HepG2 (cell line): ENCODE measurements at regions not wholly inside any gene's neighbourhood (a gene's known extent, or its start where the extent isn't known, plus 50 kb on each side); places are given as distances from the start of the nearest gene placed in this dataset.

ENCODE experiments used
- ARNTL ChIP-seq: sonication (generic); formaldehyde crosslinking; IDR thresholded peaks from 2 replicates; pipeline ENCODE4 v1.4.0; 2020; ENCODE audit warnings: mild to moderate bottlenecking, missing genetic modification reagents
- CHD4 ChIP-seq: fragments of 200-600 bp; sonication (generic); IDR thresholded peaks from 2 replicates; pipeline ENCODE4 v1.7.0; 2017; ENCODE audit warnings: mild to moderate bottlenecking, low read length, borderline replicate concordance
- GABPA ChIP-seq, 2 experiments: IDR thresholded peaks; 2 replicates each; pipeline ENCODE4 v1.6.1; 2011 to 2016; ENCODE audit warnings: low read depth in 2 of 2, low read length in 1 of 2, missing biosample characterization in 1 of 2, missing genetic modification characterization in 1 of 2
- GLI4 ChIP-seq: sonication (generic); formaldehyde crosslinking; IDR thresholded peaks from 2 replicates; pipeline ENCODE4 v1.5.1; 2020; ENCODE audit warnings: missing genetic modification reagents, mild to moderate bottlenecking, moderate library complexity, borderline replicate concordance
- HDAC1 ChIP-seq: sonication (generic); formaldehyde crosslinking; IDR thresholded peaks from 2 replicates; pipeline ENCODE4 v1.5.1; 2020; ENCODE audit warnings: mild to moderate bottlenecking, missing genetic modification reagents
- HDAC6 ChIP-seq: fragments of 200-600 bp; sonication (generic); IDR thresholded peaks from 2 replicates; pipeline ENCODE4 v1.7.0; 2017; ENCODE audit warnings: mild to moderate bottlenecking, antibody characterized with exemption, low read length, low read depth
- KLF12 ChIP-seq: sonication (generic); formaldehyde crosslinking; IDR thresholded peaks from 2 replicates; pipeline ENCODE4 v1.4.0; 2020; ENCODE audit warnings: missing genetic modification reagents, borderline replicate concordance
- MXI1 ChIP-seq: IDR thresholded peaks from 3 replicates; pipeline ENCODE4 v1.6.1; 2012; ENCODE audit warnings: low read depth, low read length, inconsistent platforms, borderline replicate concordance
- NFIB ChIP-seq: sonication (generic); formaldehyde crosslinking; IDR thresholded peaks from 2 replicates; pipeline ENCODE4 v1.9.0; 2021; ENCODE audit warnings: missing genetic modification reagents, mild to moderate bottlenecking, borderline replicate concordance
- PLRG1 ChIP-seq: fragments of 450-650 bp; conservative IDR thresholded peaks from 2 replicates; pipeline ENCODE4 v1.6.1; 2016
- REXO4 ChIP-seq: sonication (generic); formaldehyde crosslinking; IDR thresholded peaks from 2 replicates; pipeline ENCODE4 v1.8.0; 2022; ENCODE audit warnings: missing genetic modification reagents, mild to moderate bottlenecking, borderline replicate concordance
- RXRB ChIP-seq: IDR thresholded peaks from 2 replicates; pipeline ENCODE4 v1.6.1; 2016; ENCODE audit warnings: borderline replicate concordance, missing genetic modification reagents, missing compliant biosample characterization
- SMAD9 ChIP-seq: sonication (generic); formaldehyde crosslinking; IDR thresholded peaks from 2 replicates; pipeline ENCODE4 v1.5.1; 2020; ENCODE audit warnings: mild to moderate bottlenecking, missing genetic modification reagents
- SMARCE1 ChIP-seq: fragments of 450-650 bp; IDR thresholded peaks from 2 replicates; pipeline ENCODE4 v1.6.1; 2017; ENCODE audit warnings: borderline replicate concordance
- SNAPC2 ChIP-seq: sonication (generic); formaldehyde crosslinking; IDR thresholded peaks from 2 replicates; pipeline ENCODE4 v1.8.1; 2022; ENCODE audit warnings: mild to moderate bottlenecking, missing genetic modification reagents
- YY1 ChIP-seq: IDR thresholded peaks from 2 replicates; pipeline ENCODE4 v1.6.1; 2011; ENCODE audit warnings: low read length, low read depth, moderate library complexity, mild to moderate bottlenecking; ENCODE audit not compliant: insufficient read depth, insufficient replicate concordance
- ZFYVE20 ChIP-seq: sonication (generic); formaldehyde crosslinking; IDR thresholded peaks from 2 replicates; pipeline ENCODE4 v1.8.0; 2023; ENCODE audit warnings: low read depth, mild to moderate bottlenecking, moderate library complexity, missing genetic modification reagents, borderline replicate concordance
- ZHX1 ChIP-seq: sonication (generic); formaldehyde crosslinking; IDR thresholded peaks from 2 replicates; pipeline ENCODE4 v1.8.1; 2022; ENCODE audit warnings: low read depth, mild to moderate bottlenecking, missing genetic modification reagents
- ZKSCAN1 ChIP-seq: fragments of 150-350 bp; IDR thresholded peaks from 2 replicates; pipeline ENCODE4 v1.6.1; 2014; ENCODE audit warnings: low read length
- ZKSCAN5 ChIP-seq: sonication (generic); formaldehyde crosslinking; IDR thresholded peaks from 2 replicates; pipeline ENCODE4 v1.5.1; 2020; ENCODE audit warnings: mild to moderate bottlenecking, missing genetic modification reagents
- ZNF205 ChIP-seq: IDR thresholded peaks from 2 replicates; pipeline ENCODE4 v1.6.1; 2018; ENCODE audit warnings: missing biosample characterization, missing genetic modification reagents
- ZNF225 ChIP-seq: sonication (generic); formaldehyde crosslinking; IDR thresholded peaks from 2 replicates; pipeline ENCODE4 v1.4.0; 2020; ENCODE audit warnings: mild to moderate bottlenecking, missing genetic modification reagents
- ZNF598 ChIP-seq: sonication (generic); formaldehyde crosslinking; IDR thresholded peaks from 2 replicates; pipeline ENCODE4 v1.5.1; 2020; ENCODE audit warnings: mild to moderate bottlenecking, missing genetic modification reagents, borderline replicate concordance
- ZNF660 ChIP-seq: sonication (generic); formaldehyde crosslinking; IDR thresholded peaks from 2 replicates; pipeline ENCODE4 v1.5.1; 2020; ENCODE audit warnings: mild to moderate bottlenecking, low read depth, missing genetic modification reagents, borderline replicate concordance
- ZNF7 ChIP-seq: IDR thresholded peaks from 2 replicates; pipeline ENCODE4 v1.6.1; 2016; ENCODE audit warnings: missing biosample characterization, missing genetic modification reagents
- ZNF761 ChIP-seq: sonication (generic); formaldehyde crosslinking; conservative IDR thresholded peaks from 2 replicates; pipeline ENCODE4 v1.4.0; 2020; ENCODE audit warnings: mild to moderate bottlenecking, missing genetic modification reagents
- ZNF776 ChIP-seq: sonication (generic); formaldehyde crosslinking; IDR thresholded peaks from 2 replicates; pipeline ENCODE4 v1.4.0; 2020; ENCODE audit warnings: mild to moderate bottlenecking, missing genetic modification reagents
- ZNF883 ChIP-seq: sonication (generic); formaldehyde crosslinking; IDR thresholded peaks from 2 replicates; pipeline ENCODE4 v1.5.1; 2020; ENCODE audit warnings: mild to moderate bottlenecking, missing genetic modification reagents; ENCODE audit errors: not compliant biosample characterization
- TF ChIP-seq, protein P1 (sequence below): sonication (generic); formaldehyde crosslinking; IDR thresholded peaks from 2 replicates; pipeline ENCODE4 v1.4.0; 2020; ENCODE audit warnings: missing genetic modification reagents

GRCh38 chr7:32427769-32428291, 62.4 kb downstream of the LSM5 start (continued):
- TF ChIP-seq GABPA (IDR thresholded peaks at IDR 0.05; ENCODE audit: low read depth, low read length) (no peak), GABPA (CRISPR knock-in tag; IDR thresholded peaks at IDR 0.05; ENCODE audit: low read depth) (no peak), ZFYVE20 (CRISPR knock-in tag) (0 out of 2 replicates have a peak, but pooled peaks have one; percentile 69), ZKSCAN5 (CRISPR knock-in tag) (no peak), ARNTL (CRISPR knock-in tag) (peak; percentile 74), RXRB (CRISPR knock-in tag) (peak; percentile 74), ZNF205 (CRISPR knock-in tag) (peak; percentile 50; the same call in 1 of the 2 replicates), MXI1 (no peak), ZKSCAN1 (no peak), ZHX1 (CRISPR knock-in tag) (peak; percentile 78; the same call in 1 of the 2 replicates), NFIB (CRISPR knock-in tag) (no peak), ZNF660 (CRISPR knock-in tag) (0 out of 2 replicates have a peak, but pooled peaks have one; percentile 82), HDAC6 (no peak), SNAPC2 (0 out of 2 replicates have a peak, but pooled peaks have one; percentile 72), CHD4 (no peak), SMARCE1 (no peak), ZNF598 (no peak), ZNF776 (CRISPR knock-in tag) (no peak), REXO4 (CRISPR knock-in tag) (no peak), GLI4 (CRISPR knock-in tag) (no peak), YY1 (no peak), KLF12 (CRISPR knock-in tag) (peak; percentile 77; the same call in 1 of the 2 replicates), ZNF225 (peak; percentile 77; the same call in 1 of the 2 replicates), ZNF761 (CRISPR knock-in tag) (no peak), ZNF7 (0 out of 2 replicates have a peak, but pooled peaks have one; percentile 15), HDAC1 (CRISPR knock-in tag) (no peak), PLRG1 (no peak), SMAD9 (0 out of 2 replicates have a peak, but pooled peaks have one; percentile 41), ZNF883 (CRISPR knock-in tag) (peak; percentile 84)
- TF ChIP-seq, protein P1, sequence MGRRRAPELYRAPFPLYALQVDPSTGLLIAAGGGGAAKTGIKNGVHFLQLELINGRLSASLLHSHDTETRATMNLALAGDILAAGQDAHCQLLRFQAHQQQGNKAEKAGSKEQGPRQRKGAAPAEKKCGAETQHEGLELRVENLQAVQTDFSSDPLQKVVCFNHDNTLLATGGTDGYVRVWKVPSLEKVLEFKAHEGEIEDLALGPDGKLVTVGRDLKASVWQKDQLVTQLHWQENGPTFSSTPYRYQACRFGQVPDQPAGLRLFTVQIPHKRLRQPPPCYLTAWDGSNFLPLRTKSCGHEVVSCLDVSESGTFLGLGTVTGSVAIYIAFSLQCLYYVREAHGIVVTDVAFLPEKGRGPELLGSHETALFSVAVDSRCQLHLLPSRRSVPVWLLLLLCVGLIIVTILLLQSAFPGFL (CRISPR knock-in tag) = peak; percentile 78; the same call in 1 of the 2 replicates
